Cardiac fibroblast (primary cell): ENCODE measurements at regions not wholly inside any gene's neighbourhood (a gene's known extent, or its start where the extent isn't known, plus 50 kb on each side); places are given as distances from the start of the nearest gene placed in this dataset.
"Not testable (repeated sequence)": the region's sequence is repeated elsewhere in the genome, so short reads cannot be mapped to it uniquely, and the experiment has no call there.

Experiments
- DNase-seq, 2 donors: peaks; one replicate each; pipeline versions ENCODE4 v3.0.0 to v3.0.0-alpha.2; 2010; ENCODE audit warnings: low read depth in 2 of 2
- H3K4me3 ChIP-seq, 2 donors: replicated peaks in 1 of 2; 1 replicate in 1 of 2; 2 replicates in 1 of 2; pipeline ENCODE4 v1.5.1; 2011; ENCODE audit warnings: low read depth in 2 of 2, low read length in 2 of 2, mild to moderate bottlenecking in 2 of 2, moderate library complexity in 1 of 2
- CTCF ChIP-seq: IDR thresholded peaks from one replicate; pipeline ENCODE4 v1.5.1; 2011; ENCODE audit warnings: low read depth, mild to moderate bottlenecking, low read length, inconsistent platforms

- no peak overlapping the region for H3K4me3 ChIP-seq
- DNase-seq: no peak
- no peak for TF ChIP-seq CTCF
These were observed 1006.4 kb downstream of the BRD1 start for GRCh38 chr22:48821346-48821690.

DNA sequence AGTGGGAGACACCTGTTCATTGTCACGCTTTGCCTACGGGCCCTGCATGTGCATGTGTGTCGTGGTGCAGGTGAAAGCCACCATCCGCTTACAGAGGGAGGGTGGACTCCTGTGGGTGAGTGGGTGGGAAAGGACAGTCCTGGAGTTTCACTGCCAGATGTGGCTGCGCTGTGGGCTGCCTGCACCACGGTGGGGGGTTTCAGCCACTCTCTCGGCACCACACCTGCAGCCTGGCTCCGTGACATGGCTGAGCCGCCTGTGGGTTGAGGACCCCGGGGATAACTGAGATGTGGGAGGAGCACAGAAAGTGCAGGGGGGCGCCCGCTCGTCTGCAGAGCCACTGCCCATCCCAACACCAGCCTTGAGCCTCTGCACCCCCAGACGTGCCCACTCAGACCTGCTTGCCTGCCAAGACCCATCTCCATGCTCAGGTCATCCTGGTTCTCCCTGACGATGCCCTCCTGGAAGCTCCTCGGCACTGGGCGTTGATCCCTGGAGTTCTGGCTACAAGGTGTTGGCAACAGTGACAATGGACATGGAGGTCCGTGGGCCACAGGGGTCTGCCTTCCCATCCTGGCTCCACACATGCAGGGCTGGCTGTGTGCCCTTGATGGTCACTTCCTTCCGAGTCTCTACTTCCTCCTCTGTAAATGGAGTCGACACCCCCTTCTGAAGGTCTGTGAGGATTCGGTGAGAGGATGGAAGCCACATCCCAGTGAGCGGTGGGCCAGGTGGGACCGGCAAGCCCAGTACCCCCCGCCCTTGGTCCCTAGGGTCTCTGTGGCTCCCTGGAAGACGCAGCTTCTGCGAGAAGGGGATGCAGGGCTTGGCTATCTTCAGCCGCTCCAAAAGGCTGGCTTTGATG, 1007.0 kb downstream of the BRD1 start:
- no peak for TF ChIP-seq CTCF
- DNase-seq: no peak
- no peak overlapping the region for H3K4me3 ChIP-seq

DNA sequence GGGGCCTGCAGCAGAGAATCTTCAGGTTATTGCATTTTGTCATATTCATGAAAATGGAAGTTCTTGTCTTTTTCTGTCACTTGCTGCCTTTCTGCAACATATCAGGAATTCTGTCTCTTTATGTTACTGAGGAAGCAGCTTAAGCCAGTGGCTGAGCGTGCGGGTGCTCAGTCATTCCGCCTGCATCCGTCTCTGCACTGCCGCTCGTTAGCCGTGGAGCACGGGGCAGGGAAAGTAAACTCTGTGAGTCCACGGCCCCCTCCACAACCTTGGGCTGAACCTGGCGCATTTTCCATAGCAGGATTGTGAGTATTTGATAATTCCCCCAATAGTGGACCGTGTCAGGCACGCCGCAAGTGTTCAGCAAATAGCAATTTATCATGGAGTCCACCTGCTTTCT, 1007.7 kb downstream of the BRD1 start:
- H3K4me3 ChIP-seq: no peak overlapping the region
- TF ChIP-seq CTCF: no peak
- DNase-seq: no peak

DNA sequence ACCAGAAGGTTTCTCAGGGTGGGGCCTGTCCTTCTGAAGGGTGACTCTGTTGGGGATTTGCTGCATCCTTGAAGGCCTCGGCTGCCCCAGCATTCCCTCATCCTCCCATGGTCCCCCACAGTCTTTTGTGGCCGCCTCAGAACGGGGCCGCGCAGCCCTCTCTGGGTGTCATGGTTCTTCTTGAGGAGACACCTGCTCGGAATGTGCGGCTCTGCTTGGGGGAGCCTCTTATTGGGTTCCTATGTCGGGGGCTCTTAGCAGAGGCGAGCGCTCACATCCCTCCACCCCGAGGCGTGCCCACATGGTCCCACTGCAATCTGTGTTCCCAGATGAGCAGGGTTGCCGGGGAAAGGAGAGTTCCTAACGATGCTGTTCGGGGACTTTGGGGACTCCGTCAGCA, 1008.4 kb downstream of the BRD1 start:
- DNase-seq: no peak
- TF ChIP-seq CTCF: no peak
- H3K4me3 ChIP-seq: no peak overlapping the region

GRCh38 chr22:48817491-48817890, 1010.2 kb downstream of the BRD1 start:
- DNase-seq: not testable (repeated sequence)

DNA sequence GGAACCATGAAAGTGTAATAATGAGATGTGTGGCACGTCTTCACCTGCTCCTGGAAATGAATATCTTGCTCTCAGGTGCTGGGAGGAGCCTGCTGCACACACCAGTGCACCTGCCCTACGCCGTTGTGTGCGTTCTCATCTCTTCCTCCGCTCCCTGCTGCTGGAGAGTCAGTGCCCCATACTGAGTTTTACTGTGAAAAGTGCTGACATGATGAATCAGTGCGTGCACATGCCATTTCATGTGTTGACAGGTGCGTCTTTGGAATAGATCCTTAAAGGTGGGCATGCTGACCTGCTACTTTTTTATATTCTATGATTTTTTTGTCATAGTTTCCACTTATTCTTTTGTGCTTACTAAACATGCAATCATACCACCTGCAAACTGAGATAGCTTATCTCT, 1015.8 kb downstream of the BRD1 start:
- DNase-seq: no peak
- no peak for TF ChIP-seq CTCF
- no peak overlapping the region for H3K4me3 ChIP-seq

More at GRCh38 chr22:48817491-48817890, 1010.2 kb downstream of the BRD1 start:
- not testable (repeated sequence) for H3K4me3 ChIP-seq

GRCh38 chr22:48808038-48808960, 1019.4 kb downstream of the BRD1 start:
- no peak overlapping the region for H3K4me3 ChIP-seq
- DNase-seq: no peak
- TF ChIP-seq CTCF: no peak
